ENCODE measurements at regions not wholly inside any gene's neighbourhood (a gene's known extent, or its start where the extent isn't known, plus 50 kb on each side); places are given as distances from the start of the nearest gene placed in this dataset.
"Not testable (repeated sequence)": the region's sequence is repeated elsewhere in the genome, so short reads cannot be mapped to it uniquely, and the experiment has no call there.

- DNase-seq, result no peak
Measured at GRCh38 chr16:14384745-14385144, 245.3 kb downstream of the PARN start.

GRCh38 chr16:14383844-14384243 is 246.2 kb downstream of the PARN start:
- not testable (repeated sequence) for DNase-seq

DNA sequence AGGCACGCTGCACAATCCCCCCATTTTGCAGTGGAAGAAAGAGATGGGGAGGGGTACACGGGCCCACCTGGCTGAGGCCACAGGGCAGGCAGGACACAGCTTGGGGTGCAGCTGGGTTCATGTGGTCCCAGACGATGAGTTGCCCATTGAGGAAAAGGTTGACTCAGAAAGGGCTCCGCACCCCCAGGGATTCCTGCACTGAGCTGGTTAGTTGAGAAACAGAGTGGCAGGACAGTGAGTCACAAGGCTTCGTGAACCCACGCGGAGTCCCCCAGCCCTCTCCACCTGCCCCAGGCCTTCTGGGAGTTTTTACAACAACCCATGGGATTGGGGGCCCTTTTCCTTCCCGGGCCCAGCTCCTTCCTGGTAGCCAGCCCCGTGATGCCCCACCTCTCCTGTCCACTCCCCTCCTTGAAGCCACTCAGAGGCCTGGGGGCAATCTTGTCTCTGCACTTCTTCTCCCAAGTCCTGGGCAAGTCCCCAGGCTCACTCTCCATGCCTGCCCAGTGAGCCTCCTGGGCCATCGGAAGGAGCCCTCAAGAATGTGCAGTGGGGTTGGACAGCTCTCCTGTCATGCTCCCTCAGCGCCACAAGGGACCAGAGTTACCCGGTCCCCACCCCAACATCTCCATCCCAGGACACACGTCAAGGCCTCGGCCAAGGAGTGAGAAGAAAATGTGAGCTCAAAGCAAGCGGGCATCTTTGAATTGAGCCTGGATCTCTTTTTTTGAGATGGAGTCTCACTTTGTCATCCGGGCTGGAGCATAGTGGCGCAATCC is 251.2 kb downstream of the PARN start:
- no peak for DNase-seq

- peak; percentile 27 for DNase-seq
Measured at GRCh38 chr16:14378131-14378551, 251.9 kb downstream of the PARN start.

DNA sequence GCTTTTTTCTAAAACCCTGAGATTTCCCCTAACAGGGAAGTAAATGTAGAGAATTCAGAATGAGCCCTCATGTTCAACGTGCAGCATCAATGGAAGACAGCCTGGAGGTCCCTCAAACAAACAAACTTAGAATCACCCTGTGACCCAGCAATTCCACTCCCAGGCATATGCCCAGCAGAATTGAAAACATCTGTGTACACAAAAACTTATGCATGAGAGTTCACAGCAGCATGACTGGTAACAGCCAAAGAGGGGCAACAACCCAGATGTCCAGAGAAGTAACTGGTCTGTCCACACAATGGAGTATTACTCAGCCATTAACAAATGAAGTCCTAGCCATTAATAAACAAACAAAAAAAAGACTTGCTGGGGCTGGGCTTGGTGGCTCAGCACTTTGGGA is 252.7 kb downstream of the PARN start:
- DNase-seq, result no peak

DNA sequence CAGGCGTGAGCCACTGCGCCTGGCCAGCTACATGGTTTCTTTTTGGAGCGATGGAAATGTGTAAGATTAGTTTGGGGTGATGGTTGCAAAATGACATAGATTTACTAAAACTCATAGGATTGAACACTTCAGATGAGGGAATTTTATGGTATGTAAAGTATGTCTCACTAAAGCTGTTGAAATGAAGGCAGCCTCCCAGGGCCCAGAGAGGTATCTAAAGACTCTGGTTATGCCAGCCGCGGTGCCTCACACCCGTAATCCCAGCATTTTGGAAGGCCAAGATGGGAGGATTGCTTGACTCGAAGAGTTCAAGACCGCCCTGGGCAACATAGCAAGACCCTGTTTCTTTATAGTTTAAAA is 254.9 kb downstream of the PARN start:
- DNase-seq, result no peak

DNA sequence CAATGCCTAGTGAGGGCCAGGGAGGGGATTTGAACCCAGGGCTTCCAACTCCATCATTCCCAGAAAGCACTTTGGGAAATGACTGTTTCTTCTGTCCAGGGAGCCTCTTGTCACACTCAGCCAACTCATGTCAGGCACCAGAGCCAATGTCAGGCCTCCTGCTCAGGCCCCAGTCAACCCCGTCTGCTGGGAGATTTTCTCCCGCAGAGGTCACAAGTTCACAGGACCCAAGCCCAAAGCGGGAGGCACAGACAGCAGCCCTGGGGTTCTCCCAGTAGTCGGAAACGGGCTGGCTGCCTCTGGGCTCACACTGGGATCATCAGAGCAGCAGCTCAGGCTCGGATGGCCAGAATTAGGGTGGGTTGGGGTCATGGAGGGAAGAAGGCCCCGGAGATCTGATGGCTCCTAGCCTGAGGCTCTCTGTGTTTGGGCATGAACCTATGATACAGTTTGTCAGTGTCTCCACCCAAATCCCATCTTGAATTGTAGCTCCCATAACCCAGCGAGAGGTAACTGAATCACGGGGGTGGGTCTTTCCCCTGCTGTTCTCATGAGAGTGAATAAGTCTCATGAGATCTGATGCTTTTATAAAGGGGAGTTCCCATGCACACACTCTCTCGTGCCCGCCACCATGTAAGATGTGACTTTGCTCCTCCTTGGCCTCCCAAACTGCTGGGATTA is 255.5 kb downstream of the PARN start:
- DNase-seq, result no peak

- peak; percentile 22 for DNase-seq
Measured at GRCh38 chr16:14373896-14374295, 256.2 kb downstream of the PARN start.

DNA sequence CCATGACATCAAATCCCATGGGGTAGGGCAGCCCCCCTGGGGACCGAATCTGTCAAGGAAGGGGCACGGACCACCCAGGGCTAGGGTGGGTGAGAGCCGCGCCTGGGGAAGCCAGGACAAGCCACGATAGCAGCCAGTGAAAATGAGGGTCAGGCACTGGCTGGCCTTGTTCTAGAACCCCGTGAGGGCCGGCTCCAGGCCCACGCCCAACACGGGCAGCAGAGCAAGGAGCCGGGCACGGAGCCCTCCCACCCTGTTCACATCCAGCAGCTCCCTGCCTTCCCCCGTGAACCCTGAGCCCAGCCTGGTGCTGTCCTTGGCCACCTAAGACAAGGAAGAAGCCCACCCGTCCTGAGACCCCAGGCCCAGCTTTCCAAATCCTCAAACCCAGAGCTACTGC is 256.7 kb downstream of the PARN start:
- no peak for DNase-seq

- DNase-seq, result peak; percentile 69
Measured at GRCh38 chr16:14372471-14372870, 257.6 kb downstream of the PARN start.

GRCh38 chr16:14371778-14372431 is 258.2 kb downstream of the PARN start:
- peak; percentile 67 for DNase-seq

DNA sequence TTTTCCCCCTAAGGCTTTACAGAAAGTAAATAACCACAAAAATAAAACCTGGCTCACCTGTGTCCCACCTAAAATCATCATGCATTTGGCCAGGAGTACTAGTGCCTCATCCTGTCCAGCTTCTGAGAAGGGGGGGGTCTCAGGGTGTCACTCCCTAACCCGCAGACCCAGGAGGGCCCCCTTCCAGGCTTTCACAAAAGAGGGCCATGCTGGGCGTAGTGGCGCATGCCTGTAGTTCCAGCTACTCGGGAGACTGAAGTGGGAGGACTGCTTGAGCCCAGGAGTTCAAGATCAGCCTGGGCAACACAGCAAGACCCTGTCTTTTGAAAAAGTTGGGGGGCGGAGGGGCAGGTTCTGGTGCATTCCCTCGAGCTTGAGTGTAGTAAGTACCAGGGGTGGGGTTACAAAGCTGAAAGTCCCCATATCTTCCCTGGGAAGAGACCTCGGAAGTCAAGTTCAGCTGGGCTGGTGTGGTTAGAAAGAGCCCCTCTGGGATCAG is 259.3 kb downstream of the PARN start:
- DNase-seq, result no peak

DNA sequence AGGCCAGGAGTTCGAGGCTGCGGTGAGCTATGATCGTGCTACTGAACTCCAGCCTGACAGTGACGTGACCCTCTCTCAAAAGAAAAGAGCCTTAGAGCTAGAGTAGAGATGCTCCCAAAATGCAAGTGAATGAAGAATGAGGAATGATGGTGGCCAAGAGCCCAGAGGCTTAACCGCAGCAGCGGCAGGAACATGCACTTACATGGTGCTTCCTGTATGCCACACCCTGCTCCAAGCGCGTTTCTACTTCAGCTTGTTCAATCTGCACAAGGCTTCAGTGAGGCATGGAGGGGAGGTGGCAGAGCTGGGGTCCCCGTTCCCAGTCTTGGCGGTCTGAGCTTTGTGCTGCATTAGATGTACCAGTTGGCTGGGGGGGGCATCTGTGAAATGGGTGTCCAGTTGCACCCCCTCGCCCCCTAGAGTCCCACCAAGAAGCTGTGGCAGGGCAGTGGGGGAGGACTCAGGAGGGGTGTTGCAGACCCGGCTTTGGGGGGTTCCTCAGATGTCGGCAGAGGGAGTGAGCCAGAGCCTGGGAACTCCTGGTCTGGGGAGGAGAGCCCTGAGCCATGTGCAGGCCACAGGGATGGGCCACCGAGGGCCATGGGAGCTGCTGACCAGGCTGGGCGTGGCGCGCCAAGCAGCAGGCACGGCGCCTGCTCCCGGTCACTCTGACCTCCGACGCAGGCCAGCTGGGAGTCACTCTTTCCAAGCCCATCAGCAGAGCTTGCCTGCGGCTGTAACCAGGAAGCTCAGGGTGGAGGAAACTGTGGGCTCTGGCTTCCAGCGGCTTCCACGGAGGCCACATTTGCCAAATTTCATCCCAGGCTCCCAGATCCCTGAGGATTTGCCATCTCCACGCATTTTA is 260.1 kb downstream of the PARN start:
- DNase-seq, result no peak

DNA sequence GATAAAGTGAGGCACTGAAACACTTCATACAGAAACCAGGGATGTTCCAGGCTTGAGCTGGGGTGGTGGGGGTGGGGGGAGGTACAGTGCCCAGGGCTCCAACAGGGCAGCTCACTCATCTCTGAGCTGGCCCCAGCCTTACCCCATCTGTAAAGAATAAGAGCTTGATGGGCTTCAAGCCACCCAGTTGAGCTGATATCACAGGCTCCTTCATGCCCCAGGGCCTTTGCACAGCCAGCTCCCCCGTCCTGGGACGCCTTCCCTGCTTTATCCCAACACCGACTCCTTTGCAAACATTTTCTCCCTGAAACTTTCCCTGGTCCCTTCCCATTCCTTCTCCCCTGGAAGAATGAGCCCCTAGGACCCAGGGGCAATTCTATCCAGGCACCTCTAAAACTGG is 261.7 kb downstream of the PARN start:
- DNase-seq, result no peak

- DNase-seq, result no peak
Measured at GRCh38 chr16:14366974-14367707, 262.9 kb downstream of the PARN start.

GRCh38 chr16:14366447-14366846 is 263.6 kb downstream of the PARN start:
- DNase-seq, result no peak

- DNase-seq, result no peak
Measured at GRCh38 chr16:14365200-14365851, 264.7 kb downstream of the PARN start.

- no peak for DNase-seq
Measured at GRCh38 chr16:14364386-14365199, 265.5 kb downstream of the PARN start.

DNA sequence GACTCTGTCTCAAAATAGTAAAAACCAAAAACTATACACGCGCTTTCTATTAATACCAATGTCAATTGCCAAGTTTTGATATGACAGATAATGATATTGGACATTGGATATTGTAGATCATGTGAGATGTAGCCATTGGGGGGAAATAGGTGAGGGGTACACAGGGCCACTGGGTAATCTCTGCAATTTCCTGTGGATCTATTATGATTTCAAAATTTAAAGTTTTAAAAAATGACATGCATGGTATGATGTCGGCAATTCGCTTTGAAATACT is 266.0 kb downstream of the PARN start:
- no peak for DNase-seq

DNA sequence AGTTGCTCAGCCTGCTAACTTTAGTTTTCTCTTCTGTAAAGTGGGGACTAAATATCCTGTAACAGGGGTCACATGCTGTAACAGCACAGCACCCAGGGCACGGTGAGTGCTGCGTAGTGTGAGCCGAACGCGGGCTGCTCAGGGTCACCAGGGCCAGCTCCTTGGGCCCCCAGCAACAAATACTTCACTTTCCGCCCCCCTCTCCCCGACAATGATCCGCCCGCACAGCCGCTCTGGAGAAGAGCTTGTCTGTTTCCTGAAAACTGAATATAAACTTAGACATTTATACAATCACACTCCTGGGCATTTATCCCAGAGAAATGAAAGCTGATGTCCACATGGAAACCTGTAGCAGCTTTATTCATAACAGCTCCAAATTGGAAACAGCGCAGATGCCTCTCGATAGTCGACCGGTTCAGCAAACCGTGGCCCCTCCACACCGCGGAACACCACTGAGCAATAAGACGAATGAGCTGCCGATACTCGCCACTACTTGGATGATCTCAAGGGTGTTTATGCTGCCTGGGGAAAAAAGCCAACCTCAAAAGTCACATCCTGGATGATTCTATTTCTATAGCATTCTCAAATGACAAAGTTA is 267.2 kb downstream of the PARN start:
- no peak for DNase-seq

Measured in NCI-H82 (cell line).